ENCODE measurements at regions not wholly inside any gene's neighbourhood (a gene's known extent, or its start where the extent isn't known, plus 50 kb on each side); places are given as distances from the start of the nearest gene placed in this dataset.
A peak's percentile ranks its signal among the peaks of the same experiment; 100 is the strongest.

DNA sequence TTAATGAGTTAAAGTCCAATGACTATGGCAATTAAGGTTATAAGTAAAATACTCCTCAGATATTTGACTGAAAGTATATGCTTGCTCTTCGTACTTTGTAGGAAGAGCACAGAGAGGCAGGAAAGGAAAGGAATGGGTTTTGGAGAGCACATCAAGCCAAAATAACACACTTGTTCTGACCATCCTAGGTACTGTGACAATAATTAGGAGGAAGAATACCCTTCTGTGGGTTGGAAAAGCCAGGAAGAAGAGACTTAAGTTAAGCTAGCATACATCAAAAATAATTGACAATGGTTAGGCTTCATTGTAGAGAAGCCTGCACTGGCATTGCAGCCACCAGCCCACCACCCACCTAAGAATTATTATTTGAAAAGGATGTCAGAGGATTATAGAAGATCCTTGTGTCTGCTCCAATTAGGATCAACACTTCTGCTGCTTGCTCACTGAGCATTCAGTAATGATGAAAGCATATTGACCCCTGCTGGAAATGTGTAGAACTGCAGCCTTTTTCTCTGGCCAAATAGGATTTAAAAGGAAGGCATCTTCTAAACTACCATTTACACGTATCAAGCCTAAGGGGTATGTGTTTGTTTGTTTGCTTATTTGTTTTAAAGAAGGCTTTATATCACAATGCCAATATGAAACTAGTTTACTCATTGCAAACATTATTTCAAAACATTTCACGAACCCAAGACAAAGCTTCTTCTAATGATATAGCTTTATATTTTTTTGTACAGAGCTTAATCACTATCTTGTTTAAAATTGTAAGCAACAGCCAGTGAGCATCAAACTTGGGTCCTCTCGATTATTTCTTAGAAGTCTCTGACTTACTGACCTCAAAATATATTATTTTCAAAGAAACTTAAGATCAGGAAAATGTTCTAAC lies 286.2 kb upstream of the TET2 start:
- Mint-ChIP-seq H3K27me3 (peaks cover 1% of the 10 kb centered on the region), H3K9me3 (no peaks in the 10 kb centered on the region), H3K27ac (no peak overlapping the region), H3K36me3 (ENCODE audit: low read depth) (no peaks in the 10 kb centered on the region), H3K4me1 (no peaks in the 10 kb centered on the region), H3K4me3 (no peak overlapping the region)
- POLR2A ChIA-PET: interaction anchor here (1.4 kb wide), 1 partner anchor 18 kb away, joined by 5 read pairs; no protein-coding TSS in a partner anchor
- CTCF ChIA-PET: interaction anchor here (1.0 to 1.8 kb wide), 9 partner anchors 10 to 796 kb away, joined by 3 to 6 read pairs (median 4); partner anchors contain the start of gene PPA2
- DNase-seq: peak; percentile 47

DNA sequence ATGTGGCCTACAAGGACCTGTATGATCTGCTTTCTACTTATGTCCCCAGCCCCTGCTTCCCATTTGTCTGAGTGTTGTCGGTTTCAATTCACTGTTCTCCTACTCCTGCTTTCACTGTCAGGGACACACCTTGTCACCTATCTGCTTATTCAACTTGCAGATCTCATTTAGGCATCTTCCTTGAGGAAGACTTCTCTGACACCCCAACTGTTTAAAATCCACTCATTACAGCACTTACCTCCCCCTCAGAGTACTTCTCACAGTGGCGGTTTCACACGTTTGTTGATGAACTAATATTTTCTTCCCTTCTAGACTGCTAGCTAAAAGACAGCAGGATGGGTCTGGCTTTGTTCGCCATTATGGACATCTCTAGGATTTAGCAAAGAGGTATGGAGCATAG lies 279.9 kb upstream of the TET2 start:
- Mint-ChIP-seq H3K27ac (no peak overlapping the region), H3K36me3 (ENCODE audit: low read depth) (no peaks in the 10 kb centered on the region), H3K4me1 (no peaks in the 10 kb centered on the region), H3K4me3 (no peak overlapping the region), H3K9me3 (no peaks in the 10 kb centered on the region), H3K27me3 (peaks cover 6% of the 10 kb centered on the region)
- ChIA-PET POLR2A (no interaction called here), CTCF (no interaction called here)
- DNase-seq: no peak

DNA sequence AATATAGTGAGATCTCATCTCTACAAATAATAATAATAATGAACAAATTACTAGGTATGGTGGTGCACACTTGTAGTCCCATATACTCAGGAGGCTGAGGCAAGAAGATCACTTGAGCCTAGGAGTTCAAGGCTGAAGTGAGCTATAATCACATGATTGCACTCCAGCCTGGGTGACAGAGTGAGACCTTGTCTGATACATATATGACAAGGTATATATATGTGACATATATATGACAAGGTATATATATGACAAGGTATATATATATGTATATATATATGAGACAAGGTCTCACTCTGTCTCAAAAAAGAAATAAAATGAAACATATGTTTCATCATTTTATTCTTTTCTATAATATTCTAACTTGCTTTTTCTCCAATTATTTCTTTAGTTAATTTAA lies 278.1 kb upstream of the TET2 start:
- POLR2A ChIA-PET: no interaction called here
- peaks cover 14% of the 10 kb centered on the region for H3K27me3 Mint-ChIP-seq
- DNase-seq: no peak
- no peaks in the 10 kb centered on the region for H3K36me3 Mint-ChIP-seq (ENCODE audit: low read depth)
- H3K4me1 Mint-ChIP-seq: no peaks in the 10 kb centered on the region
- H3K4me3 Mint-ChIP-seq: no peak overlapping the region
- CTCF ChIA-PET: no interaction called here
- no peaks in the 10 kb centered on the region for H3K9me3 Mint-ChIP-seq
- no peak overlapping the region for H3K27ac Mint-ChIP-seq

GRCh38 chr4:104868958-104869357 lies 277.7 kb upstream of the TET2 start:
- no peak overlapping the region for H3K4me3 Mint-ChIP-seq
- H3K36me3 Mint-ChIP-seq (ENCODE audit: low read depth): no peaks in the 10 kb centered on the region
- peaks cover 14% of the 10 kb centered on the region for H3K27me3 Mint-ChIP-seq
- H3K4me1 Mint-ChIP-seq: no peaks in the 10 kb centered on the region
- no peak for DNase-seq
- H3K9me3 Mint-ChIP-seq: no peaks in the 10 kb centered on the region
- ChIA-PET CTCF (no interaction called here), POLR2A (no interaction called here)
- no peak overlapping the region for H3K27ac Mint-ChIP-seq

DNA sequence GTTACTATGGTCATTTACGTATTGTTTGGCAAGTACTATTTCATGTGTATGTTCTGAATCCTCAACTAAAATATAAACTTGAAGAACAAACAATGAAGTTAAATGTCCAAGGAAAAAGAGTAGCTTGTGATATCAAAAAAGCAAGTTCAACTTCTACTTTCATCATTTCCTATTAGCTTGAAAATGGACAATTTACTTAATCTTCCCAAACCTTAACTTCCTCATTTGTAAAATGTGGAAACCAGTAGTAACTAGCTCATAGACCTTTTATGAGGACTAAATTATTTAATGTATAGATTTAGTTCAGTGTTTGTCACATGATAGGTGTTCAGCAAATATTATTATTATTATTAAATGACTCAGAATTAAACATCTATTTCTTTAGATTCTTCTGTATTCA lies 276.8 kb upstream of the TET2 start:
- DNase-seq: no peak
- Mint-ChIP-seq H3K4me1 (no peaks in the 10 kb centered on the region), H3K27ac (no peak overlapping the region), H3K4me3 (no peak overlapping the region), H3K9me3 (no peaks in the 10 kb centered on the region), H3K36me3 (ENCODE audit: low read depth) (no peaks in the 10 kb centered on the region), H3K27me3 (peaks cover 14% of the 10 kb centered on the region)
- CTCF ChIA-PET: no interaction called here
- POLR2A ChIA-PET: no interaction called here

DNA sequence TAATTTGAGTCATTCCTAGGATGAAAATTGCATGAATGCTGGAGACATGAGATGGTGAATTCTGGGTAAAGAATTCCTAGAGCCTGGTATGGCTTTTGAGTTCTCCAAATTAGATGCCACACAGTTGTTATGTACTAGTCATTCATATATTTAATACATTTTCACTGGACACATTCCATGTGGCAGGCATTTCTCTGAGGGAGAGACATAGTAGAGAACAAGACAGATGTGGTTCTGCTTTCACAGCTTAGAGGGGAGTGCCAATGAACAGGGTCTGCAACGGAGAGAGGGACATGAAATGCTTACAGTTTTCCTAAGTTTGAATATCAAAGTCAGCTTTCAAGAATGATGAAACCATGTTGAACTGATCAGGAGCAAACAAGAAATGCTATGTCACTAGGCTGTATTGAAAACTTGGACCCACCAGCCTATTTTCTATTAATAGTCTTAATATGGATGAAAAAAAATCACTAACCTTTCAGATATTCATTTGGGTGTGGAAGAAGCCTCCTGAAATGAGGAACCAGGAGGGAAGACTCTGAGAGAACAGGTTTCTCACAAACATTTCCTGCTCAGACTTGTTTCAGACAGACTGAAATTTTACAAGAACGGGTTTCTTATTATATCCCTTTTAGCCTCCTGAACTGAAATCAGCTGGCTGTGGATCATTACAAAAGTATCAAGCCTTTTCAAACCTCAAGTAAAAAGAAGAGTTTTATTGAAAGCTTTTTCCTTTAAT lies 276.0 kb upstream of the TET2 start:
- H3K27me3 Mint-ChIP-seq: peaks cover 14% of the 10 kb centered on the region
- CTCF ChIA-PET: interaction anchor here (1.0 to 1.6 kb wide), 3 partner anchors 10 to 601 kb away, joined by 3 to 5 read pairs (median 4); no protein-coding TSS in a partner anchor

DNA sequence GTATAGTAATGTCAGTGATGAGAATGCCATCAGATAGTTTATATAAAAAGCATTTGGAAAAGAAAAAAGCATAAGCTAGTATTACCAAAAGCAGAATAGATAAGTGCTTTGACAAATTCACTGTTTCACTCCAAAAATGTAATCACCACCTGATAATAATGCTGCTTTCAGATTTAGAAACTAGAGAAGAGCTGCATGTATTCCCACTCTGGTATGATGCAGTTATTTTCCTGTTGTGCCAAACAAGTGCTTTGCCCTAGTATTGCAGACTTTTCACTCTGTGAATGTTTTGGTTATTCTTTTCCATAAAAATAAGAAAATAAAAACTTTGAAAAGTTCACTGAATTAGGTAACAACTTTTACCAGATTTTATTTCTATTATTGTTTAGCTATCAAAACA lies 267.7 kb upstream of the TET2 start:
- no peaks in the 10 kb centered on the region for H3K9me3 Mint-ChIP-seq
- peaks cover 16% of the 10 kb centered on the region for H3K4me1 Mint-ChIP-seq
- H3K27me3 Mint-ChIP-seq: peaks cover 3% of the 10 kb centered on the region
- H3K27ac Mint-ChIP-seq: no peak overlapping the region
- ChIA-PET POLR2A (interaction anchor here (1.2 to 2.1 kb wide), 2 partner anchors 18 to 595 kb away, joined by 5 to 10 read pairs; partner anchors contain the start of gene PPA2), CTCF (interaction anchor here (0.9 to 1.9 kb wide), 4 partner anchors 16 to 595 kb away, joined by 3 to 4 read pairs (median 4); partner anchors contain the start of gene PPA2)
- no peak overlapping the region for H3K4me3 Mint-ChIP-seq
- DNase-seq: no peak
- no peaks in the 10 kb centered on the region for H3K36me3 Mint-ChIP-seq (ENCODE audit: low read depth)

More for the DNA sequence above, 276.0 kb upstream of the TET2 start:
- DNase-seq: no peak
- Mint-ChIP-seq H3K9me3 (no peaks in the 10 kb centered on the region), H3K36me3 (ENCODE audit: low read depth) (no peaks in the 10 kb centered on the region), H3K27ac (no peak overlapping the region), H3K4me3 (no peak overlapping the region), H3K4me1 (no peaks in the 10 kb centered on the region)
- POLR2A ChIA-PET: no interaction called here

DNA sequence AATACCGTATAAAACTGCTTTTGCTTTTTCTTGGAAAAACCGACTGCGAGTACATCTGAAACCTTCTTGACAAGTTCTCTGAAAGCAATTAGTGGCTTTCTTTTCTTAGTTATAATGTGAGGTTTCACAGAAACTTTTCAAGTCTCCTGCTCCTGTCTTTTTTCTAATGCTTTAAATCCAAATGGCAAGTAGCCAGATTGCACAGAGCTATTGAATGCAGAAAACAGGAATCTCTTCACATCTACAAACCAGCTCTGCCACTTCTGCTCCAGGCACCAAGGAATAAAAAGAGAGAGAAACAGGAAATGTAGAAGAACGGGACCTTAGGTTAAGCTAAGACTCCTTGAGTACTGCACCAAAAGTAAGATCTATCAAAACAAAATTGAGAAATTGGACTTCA lies 267.3 kb upstream of the TET2 start:
- no peaks in the 10 kb centered on the region for H3K36me3 Mint-ChIP-seq (ENCODE audit: low read depth)
- no peak overlapping the region for H3K4me3 Mint-ChIP-seq
- ChIA-PET POLR2A (interaction anchor here (1.2 to 2.1 kb wide), 2 partner anchors 19 to 594 kb away, joined by 5 to 10 read pairs; partner anchors contain the start of gene PPA2), CTCF (interaction anchor here (0.9 to 1.9 kb wide), 4 partner anchors 17 to 594 kb away, joined by 3 to 4 read pairs (median 4); partner anchors contain the start of gene PPA2)
- peaks cover 16% of the 10 kb centered on the region for H3K4me1 Mint-ChIP-seq
- no peak overlapping the region for H3K27ac Mint-ChIP-seq
- no peak for DNase-seq
- H3K9me3 Mint-ChIP-seq: no peaks in the 10 kb centered on the region
- H3K27me3 Mint-ChIP-seq: peaks cover 3% of the 10 kb centered on the region

GRCh38 chr4:104879854-104880253 lies 266.8 kb upstream of the TET2 start:
- no peaks in the 10 kb centered on the region for H3K36me3 Mint-ChIP-seq (ENCODE audit: low read depth)
- ChIA-PET POLR2A (interaction anchor here (2.1 kb wide), 1 partner anchor 594 kb away, joined by 10 read pairs; the partner anchor contains the start of gene PPA2), CTCF (interaction anchor here (1.3 to 1.9 kb wide), 3 partner anchors 17 to 594 kb away, joined by 3 to 4 read pairs (median 4); partner anchors contain the start of gene PPA2)
- H3K4me1 Mint-ChIP-seq: peaks cover 16% of the 10 kb centered on the region
- no peak overlapping the region for H3K27ac Mint-ChIP-seq
- H3K4me3 Mint-ChIP-seq: no peak overlapping the region
- DNase-seq: no peak
- no peaks in the 10 kb centered on the region for H3K9me3 Mint-ChIP-seq
- H3K27me3 Mint-ChIP-seq: peaks cover 3% of the 10 kb centered on the region

DNA sequence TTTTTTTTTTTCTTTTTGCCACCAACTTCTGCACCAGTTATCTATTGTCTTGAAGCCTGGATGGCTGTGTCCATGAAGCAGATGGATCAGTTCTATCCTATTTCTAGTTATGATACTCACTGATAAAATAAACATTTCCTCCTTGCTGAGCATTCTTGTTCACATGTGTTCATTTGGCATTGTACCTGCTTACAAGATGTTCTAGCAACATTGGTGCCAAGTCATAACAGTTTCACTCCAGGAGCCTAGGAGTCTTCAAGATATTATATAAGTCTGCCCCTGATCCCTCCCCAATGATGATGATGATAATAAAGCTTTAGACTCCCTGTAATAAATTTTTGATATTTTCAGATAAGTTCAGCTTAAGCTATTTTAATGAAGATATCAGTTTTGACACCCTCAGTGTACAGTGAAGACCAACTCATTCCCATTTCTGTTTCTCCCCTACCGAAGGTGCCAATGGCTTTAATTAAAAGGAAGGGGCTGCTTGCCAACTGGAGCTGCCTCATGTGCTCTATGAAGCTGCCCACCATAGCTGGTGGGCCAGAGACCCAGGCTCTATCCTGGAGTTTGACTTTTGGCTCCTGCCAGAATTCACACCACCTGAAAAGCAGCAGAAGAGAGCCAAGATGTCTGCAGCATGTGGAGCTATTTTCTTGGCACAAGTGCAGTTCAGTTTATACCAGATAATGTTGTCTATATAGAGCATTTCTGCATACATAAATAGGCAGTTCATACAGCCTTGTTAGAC lies 265.4 kb upstream of the TET2 start:
- H3K27me3 Mint-ChIP-seq: peaks cover 3% of the 10 kb centered on the region
- H3K9me3 Mint-ChIP-seq: no peaks in the 10 kb centered on the region
- POLR2A ChIA-PET: no interaction called here
- CTCF ChIA-PET: no interaction called here
- H3K4me1 Mint-ChIP-seq: peaks cover 16% of the 10 kb centered on the region
- H3K27ac Mint-ChIP-seq: no peak overlapping the region
- no peak overlapping the region for H3K4me3 Mint-ChIP-seq
- no peak for DNase-seq
- H3K36me3 Mint-ChIP-seq (ENCODE audit: low read depth): no peaks in the 10 kb centered on the region

DNA sequence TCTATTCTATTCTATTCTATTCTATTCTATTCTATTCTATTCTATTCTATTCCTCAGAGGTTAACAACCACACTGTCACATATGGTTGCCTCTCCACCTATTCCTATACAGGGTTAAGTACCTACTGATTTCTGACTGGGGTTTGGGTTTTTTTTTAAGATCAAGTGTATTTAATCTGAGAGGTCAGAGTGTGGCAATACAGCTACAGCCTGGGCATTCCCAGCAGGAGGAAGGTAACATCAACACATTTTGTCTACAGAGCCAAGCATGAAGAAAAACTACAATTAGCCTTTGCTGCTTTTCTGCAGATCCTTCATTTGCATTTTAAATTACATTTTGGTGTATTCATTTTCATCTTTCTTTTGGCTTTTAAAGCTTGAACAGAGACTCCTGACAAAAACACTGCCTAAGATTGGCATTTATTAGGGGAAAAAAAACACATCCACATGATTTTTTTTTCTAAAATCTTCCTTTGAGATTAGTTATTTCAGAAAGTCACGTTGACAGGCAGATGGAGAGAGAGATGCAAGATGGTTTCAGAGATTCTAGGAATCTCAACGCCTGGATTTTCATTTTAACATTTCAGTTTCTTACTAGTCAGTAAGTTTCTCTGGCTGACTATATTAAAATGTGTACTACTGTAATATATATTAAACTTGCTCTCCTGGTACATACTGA lies 255.9 kb upstream of the TET2 start:
- H3K27me3 Mint-ChIP-seq: peaks cover 6% of the 10 kb centered on the region
- no peak for DNase-seq
- ChIA-PET CTCF (no interaction called here), POLR2A (no interaction called here)
- no peak overlapping the region for H3K27ac Mint-ChIP-seq
- peaks cover 11% of the 10 kb centered on the region for H3K4me1 Mint-ChIP-seq
- no peaks in the 10 kb centered on the region for H3K36me3 Mint-ChIP-seq (ENCODE audit: low read depth)
- peaks cover 8% of the 10 kb centered on the region for H3K9me3 Mint-ChIP-seq
- no peak overlapping the region for H3K4me3 Mint-ChIP-seq

All from activated CD4-positive, alpha-beta memory T cell treated with anti-CD3 and anti-CD28 coated beads, Interleukin-2, amount 10 ng/mL, durations not matched to agents 7 days and 5 days (primary cell).